ENCODE measurements at regions not wholly inside any gene's neighbourhood (a gene's known extent, or its start where the extent isn't known, plus 50 kb on each side); places are given as distances from the start of the nearest gene placed in this dataset.
"Not testable (repeated sequence)": the region's sequence is repeated elsewhere in the genome, so short reads cannot be mapped to it uniquely, and the experiment has no call there.

DNA sequence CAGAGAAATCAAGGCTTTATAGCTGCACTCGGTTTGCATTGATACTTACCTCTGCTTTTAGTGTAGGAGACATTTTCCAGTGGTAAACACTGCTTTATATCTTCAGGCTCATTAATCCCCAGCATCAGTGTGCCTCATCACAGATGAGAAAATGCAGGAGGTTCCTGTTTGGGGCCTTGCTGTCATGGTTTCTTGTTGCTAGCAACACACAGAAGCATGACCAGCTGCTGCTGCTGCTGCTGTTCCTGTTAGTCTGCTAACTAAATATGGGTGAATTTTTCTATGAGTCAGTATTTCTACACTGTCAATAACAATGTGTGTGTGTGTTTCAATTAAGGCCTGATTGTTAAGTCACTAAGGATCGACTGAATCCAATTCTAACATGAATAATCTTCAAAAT lies 85.8 kb upstream of the RGS1 start:
- DNase-seq (peak in 1 of 2 donors; percentile 12), ATAC-seq (replicated peaks in 1 of 2) (peak; percentile 58 to 72)
- H3K9me3 Mint-ChIP-seq: peaks cover 0 to 1% of the 10 kb centered on the region in 2 donors
- no peak overlapping the region for H3K27ac Mint-ChIP-seq
- H3K4me1 Mint-ChIP-seq (ENCODE audit: low read depth): peaks cover 3% of the 10 kb centered on the region
- no peaks in the 10 kb centered on the region for H3K36me3 Mint-ChIP-seq (ENCODE audit: insufficient read depth in 2 of 2)
- H3K4me3 Mint-ChIP-seq: no peak overlapping the region
- no peaks in the 10 kb centered on the region for H3K27me3 Mint-ChIP-seq (ENCODE audit: low read depth)

- ATAC-seq (replicated peaks in 1 of 2): no peak
- H3K4me1 Mint-ChIP-seq (ENCODE audit: low read depth): peaks cover 3% of the 10 kb centered on the region
- H3K27me3 Mint-ChIP-seq (ENCODE audit: low read depth): no peaks in the 10 kb centered on the region
- no peak for DNase-seq
- peaks cover 0 to 1% of the 10 kb centered on the region in 2 donors for H3K9me3 Mint-ChIP-seq
- no peaks in the 10 kb centered on the region for H3K36me3 Mint-ChIP-seq (ENCODE audit: insufficient read depth in 2 of 2)
- H3K27ac Mint-ChIP-seq: no peak overlapping the region
- H3K4me3 Mint-ChIP-seq: no peak overlapping the region
Measured at GRCh38 chr1:192491804-192492554, 83.6 kb upstream of the RGS1 start.

DNA sequence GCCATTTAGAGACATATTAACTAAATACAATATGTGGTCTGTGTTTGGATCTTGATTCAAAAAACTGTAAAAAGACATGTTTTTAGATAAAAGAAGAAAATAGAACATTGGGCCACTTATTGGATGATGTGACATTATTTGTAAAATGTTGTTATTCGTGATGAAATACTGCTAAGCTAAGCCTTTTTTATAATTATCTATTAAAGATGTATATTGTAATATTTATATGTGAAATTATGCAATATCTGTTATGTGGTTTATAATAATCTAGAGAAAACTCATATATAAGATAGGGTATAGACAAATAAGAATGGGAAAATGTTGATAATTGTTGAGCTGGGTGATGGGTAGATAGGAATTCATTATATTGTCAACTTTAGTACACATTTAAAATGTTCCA lies 82.0 kb upstream of the RGS1 start:
- no peak overlapping the region for H3K27ac Mint-ChIP-seq
- H3K27me3 Mint-ChIP-seq (ENCODE audit: low read depth): no peaks in the 10 kb centered on the region
- H3K36me3 Mint-ChIP-seq (ENCODE audit: insufficient read depth in 2 of 2): no peaks in the 10 kb centered on the region
- no peak for ATAC-seq (replicated peaks in 1 of 2)
- H3K4me3 Mint-ChIP-seq: no peak overlapping the region
- DNase-seq: no peak
- H3K9me3 Mint-ChIP-seq: peaks cover 0 to 3% of the 10 kb centered on the region in 2 donors
- H3K4me1 Mint-ChIP-seq (ENCODE audit: low read depth): peaks cover 15% of the 10 kb centered on the region

DNA sequence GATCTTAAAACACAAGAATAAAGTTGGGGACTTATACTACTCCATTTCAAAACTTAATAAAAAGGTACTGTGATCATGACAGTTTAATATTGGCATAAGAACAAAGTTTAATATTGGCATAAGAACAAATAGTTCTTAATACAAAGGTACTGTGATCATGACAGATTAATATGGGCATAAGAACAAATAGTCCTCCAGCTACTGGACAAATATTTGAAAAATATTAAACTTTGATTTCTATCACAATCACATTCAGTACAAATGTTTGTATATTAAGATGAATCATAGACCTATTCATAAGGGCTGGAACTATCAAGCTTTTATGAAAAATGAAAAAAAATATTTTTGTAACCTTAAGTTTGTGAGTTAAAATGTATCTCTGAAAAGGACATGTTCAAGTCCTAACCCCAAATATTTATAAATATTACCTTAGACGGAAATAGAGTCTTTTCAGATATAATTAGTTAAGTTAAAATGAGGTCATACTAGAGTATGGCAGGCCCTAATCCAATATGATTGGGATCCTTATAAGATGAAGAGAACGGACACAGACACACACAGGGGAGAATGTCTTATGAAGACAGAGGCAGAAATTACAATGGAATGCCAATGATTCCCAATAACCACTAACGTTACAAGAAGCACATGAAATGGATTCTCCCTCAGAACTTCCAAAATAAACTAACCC lies 79.1 kb upstream of the RGS1 start:
- DNase-seq (no peak), ATAC-seq (replicated peaks in 1 of 2) (no peak)
- no peaks in the 10 kb centered on the region for H3K36me3 Mint-ChIP-seq (ENCODE audit: insufficient read depth in 2 of 2)
- H3K27ac Mint-ChIP-seq: no peak overlapping the region
- peaks cover 13% of the 10 kb centered on the region for H3K4me1 Mint-ChIP-seq (ENCODE audit: low read depth)
- no peaks in the 10 kb centered on the region for H3K27me3 Mint-ChIP-seq (ENCODE audit: low read depth)
- H3K9me3 Mint-ChIP-seq: peaks cover 0 to 3% of the 10 kb centered on the region in 2 donors
- no peak overlapping the region for H3K4me3 Mint-ChIP-seq

DNA sequence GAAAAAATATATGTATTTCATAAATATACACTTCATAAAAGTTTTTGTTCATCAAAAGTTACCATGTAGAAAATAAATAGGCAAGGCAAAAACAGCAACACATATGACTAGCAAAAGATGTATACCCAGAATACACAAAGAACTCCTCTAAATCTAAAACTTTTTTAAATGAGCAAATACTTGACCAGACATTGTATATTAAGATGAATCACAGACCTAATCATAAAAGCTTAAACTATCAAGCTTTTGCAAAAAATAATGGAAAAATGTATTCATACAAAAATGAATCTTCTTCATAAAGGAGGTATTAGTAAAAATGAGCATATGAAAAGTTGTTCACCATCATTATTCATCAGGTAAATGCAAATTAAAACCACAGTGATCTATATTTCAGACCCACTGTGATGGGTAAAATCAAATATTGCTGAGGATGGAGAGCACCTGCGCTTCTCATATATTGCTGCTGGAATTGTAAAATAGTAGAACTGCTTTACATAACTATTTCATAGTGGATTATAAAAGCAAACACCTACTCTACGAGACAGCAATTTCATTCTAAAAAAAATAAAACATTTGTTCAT lies 78.3 kb upstream of the RGS1 start:
- no peak overlapping the region for H3K27ac Mint-ChIP-seq
- H3K4me1 Mint-ChIP-seq (ENCODE audit: low read depth): peaks cover 13% of the 10 kb centered on the region
- peaks cover 0 to 1% of the 10 kb centered on the region in 2 donors for H3K36me3 Mint-ChIP-seq (ENCODE audit: insufficient read depth in 2 of 2)
- H3K4me3 Mint-ChIP-seq: no peak overlapping the region
- H3K27me3 Mint-ChIP-seq (ENCODE audit: low read depth): no peaks in the 10 kb centered on the region
- peaks cover 0 to 3% of the 10 kb centered on the region in 2 donors for H3K9me3 Mint-ChIP-seq
- ATAC-seq (replicated peaks in 1 of 2) (no peak), DNase-seq (no peak)

DNA sequence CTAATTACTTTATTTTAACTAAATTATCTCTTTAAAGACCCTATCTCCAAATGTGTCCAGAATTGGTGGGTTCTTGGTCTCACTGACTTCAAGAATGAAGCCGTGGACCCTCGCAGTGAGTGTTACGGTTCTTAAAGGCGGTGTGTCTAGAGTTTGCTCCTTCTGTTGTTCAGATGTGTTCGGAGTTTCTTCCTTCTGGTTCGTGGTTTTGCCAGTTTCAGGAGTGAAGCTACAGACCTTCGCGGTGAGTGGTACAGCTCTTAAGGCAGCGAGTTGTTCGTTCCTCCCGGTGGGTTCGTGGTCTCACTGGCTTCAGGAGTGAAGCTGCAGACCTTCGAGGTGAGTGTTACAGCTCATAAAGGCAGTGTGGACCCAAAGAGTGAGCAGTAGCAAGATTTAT lies 77.5 kb upstream of the RGS1 start:
- not testable (repeated sequence) for DNase-seq; ATAC-seq (replicated peaks in 1 of 2); H3K27me3 Mint-ChIP-seq (ENCODE audit: low read depth); H3K4me3 Mint-ChIP-seq; H3K27ac Mint-ChIP-seq; H3K36me3 Mint-ChIP-seq (ENCODE audit: insufficient read depth in 2 of 2); H3K9me3 Mint-ChIP-seq
- H3K4me1 Mint-ChIP-seq (ENCODE audit: low read depth): peaks cover 13% of the 10 kb centered on the region

DNA sequence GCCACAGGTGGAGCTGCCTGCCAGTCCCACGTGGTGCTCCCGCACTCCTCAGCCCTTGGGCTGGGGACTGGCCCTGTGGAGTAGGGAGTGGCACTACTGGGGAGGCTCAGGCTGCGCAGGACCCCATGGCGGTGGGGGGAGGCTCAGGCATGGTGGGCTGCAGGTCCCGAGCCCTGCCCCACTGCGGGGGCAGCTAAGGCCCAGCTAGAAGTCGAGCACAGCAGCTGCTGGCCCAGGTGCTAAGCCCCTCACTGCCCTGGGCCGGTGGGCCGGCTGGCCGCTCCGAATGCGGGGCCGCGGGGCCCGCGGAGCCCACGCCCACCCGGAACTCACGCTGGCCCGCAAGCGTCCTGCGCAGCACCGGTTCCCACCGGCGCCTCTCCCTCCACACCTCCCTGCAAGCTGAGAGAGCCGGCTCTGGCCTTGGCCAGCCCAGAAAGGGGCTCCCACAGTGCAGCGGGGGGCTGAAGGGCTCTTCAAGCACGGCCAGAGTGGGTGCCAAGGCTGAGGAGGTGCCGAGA lies 76.5 kb upstream of the RGS1 start:
- H3K36me3 Mint-ChIP-seq (ENCODE audit: insufficient read depth in 2 of 2); H3K4me3 Mint-ChIP-seq; ATAC-seq (replicated peaks in 1 of 2); DNase-seq; H3K27ac Mint-ChIP-seq; H3K9me3 Mint-ChIP-seq; H3K27me3 Mint-ChIP-seq (ENCODE audit: low read depth): not testable (repeated sequence)
- peaks cover 13% of the 10 kb centered on the region for H3K4me1 Mint-ChIP-seq (ENCODE audit: low read depth)

GRCh38 chr1:192500541-192500940 lies 75.0 kb upstream of the RGS1 start:
- H3K4me1 Mint-ChIP-seq (ENCODE audit: low read depth): peaks cover 13% of the 10 kb centered on the region
- H3K27ac Mint-ChIP-seq; DNase-seq; ATAC-seq (replicated peaks in 1 of 2); H3K4me3 Mint-ChIP-seq; H3K36me3 Mint-ChIP-seq (ENCODE audit: insufficient read depth in 2 of 2); H3K9me3 Mint-ChIP-seq; H3K27me3 Mint-ChIP-seq (ENCODE audit: low read depth): not testable (repeated sequence)

DNA sequence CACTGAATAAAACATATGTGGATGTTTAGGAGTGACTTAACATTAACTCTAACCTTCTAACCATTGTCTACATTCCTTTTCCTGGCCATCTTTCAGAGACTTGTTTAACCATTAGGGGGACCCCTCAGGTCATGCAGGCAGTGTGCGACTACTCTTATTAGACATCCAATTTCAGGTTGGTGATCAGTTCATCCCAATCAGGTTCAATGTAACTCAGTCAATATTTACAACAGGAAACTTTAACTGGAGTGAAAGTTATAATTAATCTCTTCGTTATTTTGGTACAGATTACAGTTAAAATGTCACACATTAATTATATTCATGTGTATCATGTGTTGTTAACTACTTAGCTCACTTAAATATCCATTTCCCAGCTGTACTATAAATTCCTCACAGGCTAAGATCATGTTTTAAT lies 68.8 kb upstream of the RGS1 start:
- H3K27ac Mint-ChIP-seq: no peak overlapping the region
- ATAC-seq (replicated peaks in 1 of 2) (peak; percentile 34 to 54), DNase-seq (no peak)
- no peaks in the 10 kb centered on the region for H3K27me3 Mint-ChIP-seq (ENCODE audit: low read depth)
- H3K4me1 Mint-ChIP-seq (ENCODE audit: low read depth): no peaks in the 10 kb centered on the region
- no peak overlapping the region for H3K4me3 Mint-ChIP-seq
- no peaks in the 10 kb centered on the region for H3K9me3 Mint-ChIP-seq
- H3K36me3 Mint-ChIP-seq (ENCODE audit: insufficient read depth in 2 of 2): peaks cover 0 to 1% of the 10 kb centered on the region in 2 donors

DNA sequence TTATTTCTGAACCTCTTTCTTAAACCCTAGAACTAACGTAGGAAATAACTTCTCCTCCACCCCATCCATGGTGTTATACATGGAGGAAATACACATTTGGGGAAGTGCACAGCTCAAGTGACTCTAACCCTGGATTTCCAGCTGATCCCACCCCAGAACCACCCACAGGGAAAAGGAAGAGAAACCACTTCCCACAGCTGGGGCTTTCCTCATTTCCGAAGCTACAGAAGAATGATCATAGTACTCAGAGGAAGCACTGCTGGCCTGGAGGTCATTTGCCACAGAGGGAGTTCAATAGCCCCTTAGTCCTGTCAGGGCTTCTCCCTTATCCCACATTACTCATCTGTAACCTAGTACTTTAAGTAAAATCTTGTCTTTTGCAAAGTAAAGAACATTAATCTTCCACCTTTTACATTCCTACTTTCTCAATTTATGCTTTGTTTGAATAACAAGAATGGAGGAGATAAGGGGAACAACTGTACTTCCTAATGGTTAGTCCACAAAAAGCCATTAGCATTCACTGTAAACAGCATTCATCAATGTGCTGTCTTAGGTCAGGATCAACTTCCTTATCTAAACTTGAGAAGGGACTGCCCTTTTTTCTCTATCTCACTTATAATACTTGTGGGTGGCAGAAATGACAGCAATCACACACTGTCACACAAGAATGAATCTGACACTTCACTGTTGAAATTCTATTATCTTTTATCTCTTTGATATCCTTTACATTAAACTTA lies 63.0 kb upstream of the RGS1 start:
- no peak overlapping the region for H3K4me3 Mint-ChIP-seq
- DNase-seq (no peak), ATAC-seq (replicated peaks in 1 of 2) (no peak)
- no peak overlapping the region for H3K27ac Mint-ChIP-seq
- peaks cover 33% of the 10 kb centered on the region for H3K4me1 Mint-ChIP-seq (ENCODE audit: low read depth)
- H3K36me3 Mint-ChIP-seq (ENCODE audit: insufficient read depth in 2 of 2): no peaks in the 10 kb centered on the region
- H3K27me3 Mint-ChIP-seq (ENCODE audit: low read depth): no peaks in the 10 kb centered on the region
- no peaks in the 10 kb centered on the region for H3K9me3 Mint-ChIP-seq

GRCh38 chr1:192513196-192513595 lies 62.4 kb upstream of the RGS1 start:
- no peaks in the 10 kb centered on the region for H3K36me3 Mint-ChIP-seq (ENCODE audit: insufficient read depth in 2 of 2)
- H3K27me3 Mint-ChIP-seq (ENCODE audit: low read depth): no peaks in the 10 kb centered on the region
- H3K9me3 Mint-ChIP-seq: no peaks in the 10 kb centered on the region
- peaks cover 36% of the 10 kb centered on the region for H3K4me1 Mint-ChIP-seq (ENCODE audit: low read depth)
- DNase-seq (no peak), ATAC-seq (replicated peaks in 1 of 2) (no peak)
- no peak overlapping the region for H3K4me3 Mint-ChIP-seq
- no peak overlapping the region for H3K27ac Mint-ChIP-seq

DNA sequence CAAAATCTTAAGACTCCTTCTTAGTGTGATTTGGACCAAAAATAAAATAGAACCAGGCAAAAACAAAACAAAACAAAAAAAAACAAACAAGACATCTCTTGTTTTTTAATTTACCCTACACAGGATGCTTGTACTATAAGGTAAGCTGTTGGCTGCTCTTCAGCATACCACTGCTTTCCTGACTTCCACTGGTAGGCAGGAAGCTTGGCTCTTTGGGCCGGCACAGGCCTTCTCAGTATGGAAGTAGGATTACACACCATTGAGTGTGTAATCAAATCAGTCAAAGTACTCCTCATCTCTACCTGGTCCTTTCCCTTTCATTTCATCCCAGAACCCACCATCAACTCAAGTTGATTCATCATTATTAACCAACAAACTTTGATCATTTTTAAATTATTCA lies 61.9 kb upstream of the RGS1 start:
- DNase-seq (no peak), ATAC-seq (replicated peaks in 1 of 2) (no peak)
- Mint-ChIP-seq H3K36me3 (ENCODE audit: insufficient read depth in 2 of 2) (no peaks in the 10 kb centered on the region), H3K4me1 (ENCODE audit: low read depth) (peaks cover 36% of the 10 kb centered on the region), H3K27ac (no peak overlapping the region), H3K4me3 (no peak overlapping the region), H3K27me3 (ENCODE audit: low read depth) (no peaks in the 10 kb centered on the region), H3K9me3 (no peaks in the 10 kb centered on the region)

Data from activated T-cell treated with anti-CD3 and anti-CD28 coated beads, Interleukin-2, amount 50 U/mL, for 72 hours (primary cell).